ENCODE measurements at regions not wholly inside any gene's neighbourhood (a gene's known extent, or its start where the extent isn't known, plus 50 kb on each side); places are given as distances from the start of the nearest gene placed in this dataset.

GRCh38 chr9:134231330-134231745 is 67.0 kb upstream of the RNU6ATAC start:
- TF ChIP-seq ZNF274 (IDR thresholded peaks at IDR 0.05; ENCODE audit: low read depth, low read length): no peak
- TF ChIP-seq YY1 (IDR thresholded peaks at IDR 0.05; ENCODE audit: insufficient read depth, insufficient read length): no peak
